Progenitor cell of endocrine pancreas (in vitro differentiated cells): ENCODE measurements at regions not wholly inside any gene's neighbourhood (a gene's known extent, or its start where the extent isn't known, plus 50 kb on each side); places are given as distances from the start of the nearest gene placed in this dataset.

Experiments
- DNase-seq: peaks from one replicate; pipeline ENCODE4 v3.0.0; 2021; ENCODE audit warnings: low spot score; ENCODE audit not compliant: unreplicated experiment
- H3K27ac Mint-ChIP-seq: 2 replicates; pipeline ENCODE4 v1.8.0; 2021; ENCODE audit warnings: mild to moderate bottlenecking, moderate library complexity, mixed read lengths
- H3K27me3 Mint-ChIP-seq: 2 replicates; pipeline ENCODE4 v1.8.0; 2021; ENCODE audit warnings: mixed read lengths
- H3K36me3 Mint-ChIP-seq: 2 replicates; pipeline ENCODE4 v1.8.0; 2022; ENCODE audit warnings: mixed read lengths; ENCODE audit not compliant: insufficient read depth
- H3K4me1 Mint-ChIP-seq: 2 replicates; pipeline ENCODE4 v1.8.0; 2021; ENCODE audit warnings: low read depth, mixed read lengths
- H3K4me3 Mint-ChIP-seq: 2 replicates; pipeline ENCODE4 v1.8.0; 2021; ENCODE audit warnings: low read depth, mild to moderate bottlenecking, moderate library complexity, mixed read lengths
- H3K9me3 Mint-ChIP-seq: 2 replicates; pipeline ENCODE4 v1.8.0; 2021; ENCODE audit warnings: low read depth, mixed read lengths
- CTCF ChIP-seq: fragments of 200-600 bp; sonication (generic); IDR thresholded peaks from one replicate; pipeline ENCODE4 v1.5.0; 2021; ENCODE audit warnings: antibody characterized with exemption, mild to moderate bottlenecking; ENCODE audit not compliant: unreplicated experiment

GRCh38 chr13:44024167-44024845 is 144.6 kb downstream of the LACC1 start:
- TF ChIP-seq CTCF = no peak
- Mint-ChIP-seq H3K36me3 (no peaks in the 10 kb centered on the region), H3K27ac (no peak overlapping the region), H3K27me3 (no peaks in the 10 kb centered on the region), H3K4me1 (peaks cover 9% of the 10 kb centered on the region), H3K9me3 (no peaks in the 10 kb centered on the region), H3K4me3 (no peak overlapping the region)
- no peak for DNase-seq

GRCh38 chr13:44024846-44025195 is 145.1 kb downstream of the LACC1 start:
- no peak overlapping the region for H3K27ac Mint-ChIP-seq
- TF ChIP-seq CTCF = no peak
- peaks cover 9% of the 10 kb centered on the region for H3K4me1 Mint-ChIP-seq
- DNase-seq = no peak
- H3K27me3 Mint-ChIP-seq = no peaks in the 10 kb centered on the region
- H3K4me3 Mint-ChIP-seq = no peak overlapping the region
- H3K36me3 Mint-ChIP-seq = no peaks in the 10 kb centered on the region
- H3K9me3 Mint-ChIP-seq = no peaks in the 10 kb centered on the region

- no peak overlapping the region for H3K27ac Mint-ChIP-seq
- no peak overlapping the region for H3K4me3 Mint-ChIP-seq
- H3K9me3 Mint-ChIP-seq = no peaks in the 10 kb centered on the region
- H3K36me3 Mint-ChIP-seq = no peaks in the 10 kb centered on the region
- peak; percentile 20 for TF ChIP-seq CTCF
- H3K4me1 Mint-ChIP-seq = peaks cover 9% of the 10 kb centered on the region
- DNase-seq = no peak
- H3K27me3 Mint-ChIP-seq = no peaks in the 10 kb centered on the region
These were observed 146.5 kb downstream of the LACC1 start for GRCh38 chr13:44026194-44026593.

GRCh38 chr13:44028734-44029133 is 149.0 kb downstream of the LACC1 start:
- H3K36me3 Mint-ChIP-seq = no peaks in the 10 kb centered on the region
- H3K4me1 Mint-ChIP-seq = no peaks in the 10 kb centered on the region
- no peak overlapping the region for H3K27ac Mint-ChIP-seq
- no peaks in the 10 kb centered on the region for H3K9me3 Mint-ChIP-seq
- no peak for TF ChIP-seq CTCF
- H3K27me3 Mint-ChIP-seq = no peaks in the 10 kb centered on the region
- no peak for DNase-seq
- no peak overlapping the region for H3K4me3 Mint-ChIP-seq

- H3K4me1 Mint-ChIP-seq = no peaks in the 10 kb centered on the region
- H3K27me3 Mint-ChIP-seq = no peaks in the 10 kb centered on the region
- H3K4me3 Mint-ChIP-seq = no peak overlapping the region
- no peak for DNase-seq
- no peaks in the 10 kb centered on the region for H3K9me3 Mint-ChIP-seq
- H3K27ac Mint-ChIP-seq = no peak overlapping the region
- TF ChIP-seq CTCF = no peak
- H3K36me3 Mint-ChIP-seq = no peaks in the 10 kb centered on the region
These were observed 150.9 kb downstream of the LACC1 start for GRCh38 chr13:44030615-44031014.
